GM20000 (cell line): ENCODE measurements at regions not wholly inside any gene's neighbourhood (a gene's known extent, or its start where the extent isn't known, plus 50 kb on each side); places are given as distances from the start of the nearest gene placed in this dataset.

Source experiments
- DNase-seq: peaks from one replicate; pipeline ENCODE4 v3.0.0; 2012; ENCODE audit warnings: low spot score
- TF ChIP-seq, protein P1 (sequence below): IDR thresholded peaks from 2 replicates; pipeline ENCODE4 v1.5.1; 2012; ENCODE audit warnings: mild to moderate bottlenecking, control low read depth; ENCODE audit errors: extremely low read depth, missing control alignments

DNA sequence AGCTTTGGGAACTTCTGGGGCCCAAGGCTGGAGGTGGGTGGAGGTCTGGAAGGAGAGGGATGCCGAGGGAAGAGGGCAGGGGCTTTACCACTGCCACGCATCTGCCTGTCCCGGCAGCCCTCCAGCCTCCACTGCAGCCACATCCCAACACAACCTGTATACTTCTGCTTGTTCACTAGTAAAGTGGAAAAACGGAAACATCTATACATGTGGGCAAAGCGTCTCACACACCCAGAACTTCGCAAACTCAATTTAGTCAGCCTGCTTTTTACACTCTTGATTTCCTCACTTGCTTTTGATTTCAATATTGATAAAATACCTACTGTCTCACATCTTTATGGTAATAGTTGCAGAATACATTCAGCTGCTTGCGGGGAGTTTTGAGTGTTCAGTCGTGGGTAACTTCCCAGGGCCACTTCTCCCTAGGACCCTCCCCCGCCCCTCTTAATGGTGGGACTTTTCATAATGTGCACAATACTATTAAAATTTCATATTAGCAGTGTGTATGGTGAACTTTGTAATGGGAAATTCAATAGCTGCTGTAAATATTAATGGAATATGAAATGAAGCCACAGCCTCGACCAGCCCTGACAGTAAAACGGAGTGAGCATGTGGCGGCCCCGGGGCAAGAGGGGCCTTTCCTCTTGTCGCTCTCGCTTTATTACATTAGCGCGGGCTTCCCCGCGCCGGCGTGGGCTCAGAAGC is 85.2 kb downstream of the NR2F2 start:
- TF ChIP-seq, protein P1, sequence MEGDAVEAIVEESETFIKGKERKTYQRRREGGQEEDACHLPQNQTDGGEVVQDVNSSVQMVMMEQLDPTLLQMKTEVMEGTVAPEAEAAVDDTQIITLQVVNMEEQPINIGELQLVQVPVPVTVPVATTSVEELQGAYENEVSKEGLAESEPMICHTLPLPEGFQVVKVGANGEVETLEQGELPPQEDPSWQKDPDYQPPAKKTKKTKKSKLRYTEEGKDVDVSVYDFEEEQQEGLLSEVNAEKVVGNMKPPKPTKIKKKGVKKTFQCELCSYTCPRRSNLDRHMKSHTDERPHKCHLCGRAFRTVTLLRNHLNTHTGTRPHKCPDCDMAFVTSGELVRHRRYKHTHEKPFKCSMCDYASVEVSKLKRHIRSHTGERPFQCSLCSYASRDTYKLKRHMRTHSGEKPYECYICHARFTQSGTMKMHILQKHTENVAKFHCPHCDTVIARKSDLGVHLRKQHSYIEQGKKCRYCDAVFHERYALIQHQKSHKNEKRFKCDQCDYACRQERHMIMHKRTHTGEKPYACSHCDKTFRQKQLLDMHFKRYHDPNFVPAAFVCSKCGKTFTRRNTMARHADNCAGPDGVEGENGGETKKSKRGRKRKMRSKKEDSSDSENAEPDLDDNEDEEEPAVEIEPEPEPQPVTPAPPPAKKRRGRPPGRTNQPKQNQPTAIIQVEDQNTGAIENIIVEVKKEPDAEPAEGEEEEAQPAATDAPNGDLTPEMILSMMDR = no peak
- no peak for DNase-seq

DNA sequence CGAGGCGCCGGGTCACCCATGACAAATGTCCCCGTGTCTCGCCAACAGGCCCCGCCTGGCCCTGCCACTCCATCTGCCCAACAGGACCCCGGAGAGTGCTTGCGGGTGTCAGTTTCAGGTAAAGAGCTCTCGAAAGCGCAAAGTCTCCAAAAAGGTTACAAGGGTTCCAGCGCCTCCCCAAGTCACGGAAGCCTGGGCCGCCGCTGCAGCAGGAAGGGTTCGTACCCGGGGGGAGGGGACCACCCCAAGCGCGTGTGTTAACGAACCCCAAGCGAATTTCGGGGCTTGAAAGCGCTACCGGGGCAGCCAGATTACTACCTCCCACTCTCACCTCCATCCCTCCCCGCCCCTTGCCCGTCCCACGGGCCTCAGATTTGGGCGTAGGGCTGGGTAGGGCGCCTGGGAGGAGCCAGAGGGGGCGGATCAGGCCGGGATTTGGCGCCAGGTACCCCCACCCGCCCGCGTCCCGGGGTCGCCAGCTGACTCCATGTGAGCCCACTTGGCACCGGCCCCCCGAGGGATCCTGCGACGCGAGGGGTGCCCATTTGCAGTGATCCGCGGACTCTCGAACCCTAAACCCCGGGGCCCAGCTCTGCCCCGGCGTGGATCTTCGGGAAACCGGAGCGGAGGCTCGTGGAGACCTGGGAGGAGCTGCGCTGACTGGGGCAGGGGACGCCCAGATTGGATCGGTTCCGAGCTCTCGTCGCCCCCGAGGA is 85.9 kb downstream of the NR2F2 start:
- TF ChIP-seq, protein P1 = no peak
- no peak for DNase-seq

DNA sequence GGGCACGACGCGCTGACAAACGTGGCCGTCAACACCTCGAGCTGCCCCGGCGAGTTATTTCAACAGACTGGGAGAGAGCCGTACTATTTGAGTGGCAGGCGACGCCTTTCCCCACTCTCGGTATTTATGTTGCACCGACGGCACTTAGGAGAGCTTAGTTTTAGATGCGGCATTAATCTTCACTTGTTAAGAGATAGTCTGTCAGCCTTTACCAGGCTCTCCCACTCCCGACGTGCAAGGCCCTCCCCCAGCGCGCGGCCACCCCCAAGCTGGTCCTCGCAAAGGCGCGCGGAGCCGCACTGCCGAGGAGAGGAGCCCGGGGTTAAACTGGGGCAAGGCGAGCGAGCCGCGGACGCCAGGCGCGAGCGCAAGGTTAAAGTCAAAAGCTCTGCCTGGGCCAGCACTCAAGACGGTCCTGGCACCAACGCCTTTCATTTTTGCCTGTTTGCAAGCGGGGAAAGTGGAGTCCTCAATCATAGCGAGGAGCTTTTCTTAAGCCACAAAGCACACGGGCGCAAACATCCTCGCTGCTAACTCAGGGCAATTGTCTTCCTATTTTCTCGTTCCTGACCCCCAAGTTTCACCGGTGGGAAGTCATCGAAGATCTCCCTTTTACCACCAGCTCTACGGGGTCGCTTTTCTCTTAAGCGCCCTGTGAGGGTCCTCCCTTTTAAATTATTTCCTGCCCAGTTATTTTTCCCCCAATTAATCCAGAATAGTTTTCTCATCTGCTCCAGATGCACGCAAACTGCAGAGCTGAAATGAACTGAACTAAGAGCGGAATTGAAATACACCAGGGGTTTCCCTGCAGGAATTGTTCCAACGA is 86.6 kb downstream of the NR2F2 start:
- TF ChIP-seq, protein P1 = no peak
- no peak for DNase-seq

DNA sequence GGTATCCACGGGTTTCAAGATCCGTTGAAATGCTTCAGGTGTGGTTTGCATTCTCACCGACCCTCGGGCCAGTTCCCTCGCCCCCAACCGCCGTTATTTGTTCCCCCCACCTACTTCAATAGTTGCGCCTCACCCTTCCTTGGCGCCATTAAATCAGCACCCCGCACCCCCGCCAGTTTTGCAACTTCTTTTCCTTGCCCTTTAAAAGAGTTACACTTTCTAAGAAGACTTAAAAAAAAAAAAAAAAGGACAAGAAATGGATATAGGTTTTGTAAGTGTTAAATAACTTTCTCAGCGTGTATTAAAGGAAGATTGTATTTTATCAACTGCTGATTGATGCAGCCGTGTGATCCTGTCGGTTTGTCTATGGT is 87.2 kb downstream of the NR2F2 start:
- TF ChIP-seq, protein P1 = no peak
- no peak for DNase-seq

DNA sequence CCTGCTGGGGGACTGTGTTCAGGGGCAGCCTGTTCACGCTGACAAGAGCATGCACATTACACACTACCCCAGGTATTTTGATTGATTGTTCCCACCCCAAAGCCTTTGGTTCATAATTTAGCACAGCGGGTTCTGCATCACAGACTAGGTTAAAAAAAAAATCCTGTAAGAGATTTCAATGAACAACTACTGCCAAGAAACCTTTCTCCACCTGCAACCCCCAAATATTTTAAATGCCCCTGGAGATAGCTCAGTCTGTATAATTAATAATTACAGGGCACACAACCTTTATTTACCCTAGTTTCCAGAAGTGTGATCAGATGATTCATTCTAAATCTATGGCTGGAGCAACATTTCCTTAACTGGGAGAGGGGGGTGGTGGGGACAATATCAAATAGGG is 87.6 kb downstream of the NR2F2 start:
- no peak for DNase-seq
- TF ChIP-seq, protein P1 = no peak

DNA sequence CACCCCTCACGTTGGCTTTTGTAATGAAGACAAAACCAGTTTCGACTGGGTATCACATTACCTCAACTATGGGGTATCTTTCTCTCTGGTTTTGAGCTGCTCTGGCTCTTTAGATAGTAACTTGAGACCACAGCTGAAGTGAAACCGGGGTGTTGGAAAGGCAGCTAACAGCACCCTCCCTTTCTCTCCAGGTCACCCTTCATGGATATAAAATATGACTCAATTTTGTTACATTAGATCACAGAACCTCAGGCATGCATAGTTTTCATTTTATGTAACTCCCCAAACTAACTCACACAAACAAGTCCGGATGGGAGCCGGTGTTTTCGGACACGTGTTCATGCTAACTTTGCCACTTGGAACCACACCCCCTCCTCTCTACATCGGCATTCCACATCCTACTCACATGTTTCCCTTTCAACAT is 90.7 kb downstream of the NR2F2 start:
- DNase-seq = no peak

More for the DNA sequence above, 90.7 kb downstream of the NR2F2 start:
- TF ChIP-seq, protein P1 = no peak
